Fibroblast of villous mesenchyme (primary cell): ENCODE measurements at regions not wholly inside any gene's neighbourhood (a gene's known extent, or its start where the extent isn't known, plus 50 kb on each side); places are given as distances from the start of the nearest gene placed in this dataset.

Experiments used
- DNase-seq: peaks from one replicate; pipeline ENCODE4 v3.0.0-alpha.2; 2010; ENCODE audit warnings: low read depth
- H3K4me3 ChIP-seq: 2 replicates; pipeline ENCODE4 v1.5.1; 2011; ENCODE audit warnings: low read depth, mild to moderate bottlenecking, low read length
- CTCF ChIP-seq: IDR thresholded peaks from 2 replicates; pipeline ENCODE4 v1.5.1; 2012; ENCODE audit warnings: low read depth, mild to moderate bottlenecking, low read length; ENCODE audit not compliant: insufficient read depth

- DNase-seq = no peak
- TF ChIP-seq CTCF = no peak
- no peak overlapping the region for H3K4me3 ChIP-seq
Observed at GRCh38 chr14:27686137-27686536, 1080.5 kb upstream of the FOXG1 start.

DNA sequence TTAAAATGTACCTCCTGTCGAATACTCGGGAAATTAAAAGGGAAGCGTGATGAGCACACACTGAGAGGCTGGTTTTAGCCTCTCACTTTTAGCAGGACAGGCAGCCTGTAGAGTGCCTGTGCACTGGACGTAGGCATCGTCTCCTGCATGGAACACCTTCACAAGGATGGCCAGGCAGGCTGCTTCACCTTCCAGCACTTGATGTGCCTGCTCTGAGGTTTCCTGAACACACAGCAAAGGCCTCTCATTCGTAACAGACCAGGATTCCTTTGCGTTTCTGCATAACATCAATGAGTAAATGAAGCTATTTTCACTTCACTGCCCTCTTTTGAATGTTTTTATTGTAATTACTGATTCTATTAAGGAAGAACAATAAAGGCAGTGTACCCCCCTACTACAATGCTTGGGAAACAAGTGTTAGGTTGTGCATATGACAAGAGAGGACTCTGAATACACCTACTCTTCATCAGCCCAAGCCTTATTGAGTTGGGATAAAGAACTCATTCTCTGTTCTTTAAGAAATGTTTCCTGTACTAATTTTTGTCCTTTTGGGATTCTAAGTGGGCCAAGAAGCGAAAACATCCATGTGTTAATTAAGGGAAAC is 1077.6 kb upstream of the FOXG1 start:
- TF ChIP-seq CTCF = no peak
- no peak for DNase-seq
- no peak overlapping the region for H3K4me3 ChIP-seq

GRCh38 chr14:27712364-27712763 is 1054.2 kb upstream of the FOXG1 start:
- DNase-seq = no peak
- TF ChIP-seq CTCF = no peak
- no peak overlapping the region for H3K4me3 ChIP-seq

- no peak overlapping the region for H3K4me3 ChIP-seq
- no peak for DNase-seq
- no peak for TF ChIP-seq CTCF
Observed at GRCh38 chr14:27715561-27715960, 1051.0 kb upstream of the FOXG1 start.

- TF ChIP-seq CTCF = no peak
- no peak for DNase-seq
- H3K4me3 ChIP-seq = no peak overlapping the region
Observed at GRCh38 chr14:27721760-27722159, 1044.8 kb upstream of the FOXG1 start.

DNA sequence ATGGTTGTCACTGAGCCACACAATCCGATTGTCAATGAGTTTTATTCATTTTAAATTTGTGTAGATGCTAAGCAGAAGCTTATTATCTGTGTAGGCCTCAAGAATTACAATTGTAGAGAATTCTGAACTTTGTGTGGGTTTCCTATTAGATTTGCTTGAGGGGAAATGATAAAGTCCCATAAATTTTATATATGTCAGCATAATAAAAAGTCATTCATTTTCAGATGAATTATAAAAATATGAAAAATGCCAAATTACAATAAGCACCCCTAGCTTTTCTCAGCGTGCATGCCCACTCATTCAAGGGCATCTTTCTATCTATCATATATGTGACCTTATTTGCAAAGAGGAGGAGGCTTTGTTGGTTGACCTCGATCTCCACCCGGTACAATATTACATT is 1041.1 kb upstream of the FOXG1 start:
- no peak overlapping the region for H3K4me3 ChIP-seq
- TF ChIP-seq CTCF = no peak
- DNase-seq = no peak

DNA sequence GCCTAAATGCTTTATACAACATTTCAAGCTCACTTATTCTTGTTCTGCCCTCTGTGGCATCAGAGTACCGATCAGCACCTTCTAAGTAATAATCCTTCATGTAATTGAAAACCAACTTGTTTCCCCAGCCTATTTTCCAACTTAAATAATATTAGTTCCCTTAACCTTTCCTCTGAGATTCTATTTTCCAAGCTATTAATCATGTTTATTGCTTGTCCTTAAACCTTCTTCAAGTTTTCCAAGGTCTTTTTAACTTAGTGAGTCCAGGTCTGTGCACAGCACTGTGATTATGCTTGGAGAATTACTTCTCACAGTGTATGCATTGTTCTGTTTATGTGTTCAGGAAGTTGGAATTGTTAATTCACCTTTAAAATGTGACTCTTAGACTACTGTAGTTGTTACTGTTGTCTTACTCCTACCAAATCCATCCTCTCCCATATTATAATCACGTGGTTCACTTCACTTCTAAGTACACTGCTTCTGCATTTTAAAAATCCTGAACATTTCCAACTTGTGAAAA is 1039.3 kb upstream of the FOXG1 start:
- no peak for DNase-seq
- no peak for TF ChIP-seq CTCF
- H3K4me3 ChIP-seq = no peak overlapping the region
